Astrocyte (in vitro differentiated cells and primary cell): ENCODE measurements at regions not wholly inside any gene's neighbourhood (a gene's known extent, or its start where the extent isn't known, plus 50 kb on each side); places are given as distances from the start of the nearest gene placed in this dataset.

ENCODE experiments used
- DNase-seq: peaks from one replicate; pipeline ENCODE4 v3.0.0-alpha.2; 2010; ENCODE audit warnings: low read depth
- FAIRE-seq: peaks from 2 replicates; lab custom pipeline; 2011; peaks lifted over from hg19 to GRCh38; lab: Jason Lieb, UNC
- H2AFZ ChIP-seq: 2 replicates; pipeline ENCODE4 v1.6.0; 2012; ENCODE audit warnings: low read depth, low read length, inconsistent platforms
- H3K27ac ChIP-seq: 2 replicates; pipeline ENCODE4 v1.5.1; 2011; ENCODE audit warnings: low read depth, low read length, inconsistent platforms
- H3K27me3 ChIP-seq: 2 replicates; pipeline ENCODE4 v1.6.0; 2011; ENCODE audit warnings: low read length, inconsistent platforms; ENCODE audit not compliant: insufficient read depth
- H3K36me3 ChIP-seq: 2 replicates; pipeline ENCODE4 v1.5.1; 2011; ENCODE audit warnings: low read length, inconsistent platforms; ENCODE audit not compliant: insufficient read depth
- H3K4me1 ChIP-seq: 2 replicates; pipeline ENCODE4 v1.5.1; 2011; ENCODE audit warnings: low read length, inconsistent platforms; ENCODE audit not compliant: insufficient read depth
- H3K4me2 ChIP-seq: 2 replicates; pipeline ENCODE4 v1.6.0; 2012; ENCODE audit warnings: low read length, inconsistent platforms
- H3K4me3 ChIP-seq: 2 replicates; pipeline ENCODE4 v1.5.1; 2011; ENCODE audit warnings: low read depth, mild to moderate bottlenecking, low read length, inconsistent platforms; ENCODE audit not compliant: insufficient read depth
- H3K79me2 ChIP-seq: 2 replicates; pipeline ENCODE4 v1.6.0; 2012; ENCODE audit warnings: mild to moderate bottlenecking, low read length, inconsistent platforms; ENCODE audit not compliant: insufficient read depth
- H3K9ac ChIP-seq: 2 replicates; pipeline ENCODE4 v1.6.0; 2012; ENCODE audit warnings: mild to moderate bottlenecking, low read length, inconsistent platforms
- H3K9me3 ChIP-seq: 2 replicates; pipeline ENCODE4 v1.5.1; 2012; ENCODE audit warnings: low read depth, mild to moderate bottlenecking, low read length, inconsistent platforms; ENCODE audit not compliant: insufficient read depth
- H4K20me1 ChIP-seq: 2 replicates; pipeline ENCODE4 v1.6.0; 2012; ENCODE audit warnings: low read length, inconsistent platforms; ENCODE audit not compliant: insufficient read depth
- H3K27ac Mint-ChIP-seq: one replicate; pipeline ENCODE4 v1.8.0; 2021; ENCODE audit warnings: mild to moderate bottlenecking, mixed read lengths; ENCODE audit not compliant: unreplicated experiment
- H3K27me3 Mint-ChIP-seq: one replicate; pipeline ENCODE4 v1.8.0; 2021; ENCODE audit warnings: low read depth, mixed read lengths; ENCODE audit not compliant: unreplicated experiment
- H3K36me3 Mint-ChIP-seq: one replicate; pipeline ENCODE4 v1.8.0; 2021; ENCODE audit warnings: low read depth, mixed read lengths; ENCODE audit not compliant: unreplicated experiment
- H3K4me1 Mint-ChIP-seq: one replicate; pipeline ENCODE4 v1.8.0; 2021; ENCODE audit warnings: low read depth, mixed read lengths; ENCODE audit not compliant: unreplicated experiment
- H3K4me3 Mint-ChIP-seq: one replicate; pipeline ENCODE4 v1.8.0; 2021; ENCODE audit warnings: mild to moderate bottlenecking, moderate library complexity, mixed read lengths; ENCODE audit not compliant: unreplicated experiment
- H3K9me3 Mint-ChIP-seq: one replicate; pipeline ENCODE4 v1.8.0; 2021; ENCODE audit warnings: mild to moderate bottlenecking, mixed read lengths; ENCODE audit not compliant: unreplicated experiment
- EZH2 ChIP-seq: IDR thresholded peaks from 2 replicates; pipeline ENCODE4 v1.6.1; 2012; ENCODE audit warnings: mild to moderate bottlenecking, low read length, inconsistent platforms; ENCODE audit not compliant: insufficient read depth
- TF ChIP-seq, protein P1 (sequence below): IDR thresholded peaks from 2 replicates; pipeline ENCODE4 v1.5.1; 2011; ENCODE audit warnings: low read depth, mild to moderate bottlenecking, inconsistent platforms, low read length, moderate library complexity; ENCODE audit not compliant: insufficient read depth

GRCh38 chr5:176738637-176739250 lies 71.6 kb upstream of the UNC5A start:
- Mint-ChIP-seq H3K4me3 (no peak overlapping the region), H3K27me3 (peaks cover 54% of the 10 kb centered on the region), H3K9me3 (peaks cover 3% of the 10 kb centered on the region), H3K36me3 (no peaks in the 10 kb centered on the region), H3K4me1 (peaks cover 8% of the 10 kb centered on the region), H3K27ac (no peak overlapping the region)
- H3K27me3 ChIP-seq: peaks cover 46% of the 10 kb centered on the region
- no peak overlapping the region for H2AFZ ChIP-seq
- H3K4me3 ChIP-seq: no peak overlapping the region
- H3K79me2 ChIP-seq: no peaks in the 10 kb centered on the region
- no peaks in the 10 kb centered on the region for H4K20me1 ChIP-seq
- no peak overlapping the region for H3K9ac ChIP-seq
- H3K9me3 ChIP-seq: no peaks in the 10 kb centered on the region
- no peak for FAIRE-seq
- no peaks in the 10 kb centered on the region for H3K4me1 ChIP-seq
- H3K4me2 ChIP-seq: no peak overlapping the region
- H3K27ac ChIP-seq: no peak overlapping the region
- DNase-seq: no peak
- TF ChIP-seq, protein P1, sequence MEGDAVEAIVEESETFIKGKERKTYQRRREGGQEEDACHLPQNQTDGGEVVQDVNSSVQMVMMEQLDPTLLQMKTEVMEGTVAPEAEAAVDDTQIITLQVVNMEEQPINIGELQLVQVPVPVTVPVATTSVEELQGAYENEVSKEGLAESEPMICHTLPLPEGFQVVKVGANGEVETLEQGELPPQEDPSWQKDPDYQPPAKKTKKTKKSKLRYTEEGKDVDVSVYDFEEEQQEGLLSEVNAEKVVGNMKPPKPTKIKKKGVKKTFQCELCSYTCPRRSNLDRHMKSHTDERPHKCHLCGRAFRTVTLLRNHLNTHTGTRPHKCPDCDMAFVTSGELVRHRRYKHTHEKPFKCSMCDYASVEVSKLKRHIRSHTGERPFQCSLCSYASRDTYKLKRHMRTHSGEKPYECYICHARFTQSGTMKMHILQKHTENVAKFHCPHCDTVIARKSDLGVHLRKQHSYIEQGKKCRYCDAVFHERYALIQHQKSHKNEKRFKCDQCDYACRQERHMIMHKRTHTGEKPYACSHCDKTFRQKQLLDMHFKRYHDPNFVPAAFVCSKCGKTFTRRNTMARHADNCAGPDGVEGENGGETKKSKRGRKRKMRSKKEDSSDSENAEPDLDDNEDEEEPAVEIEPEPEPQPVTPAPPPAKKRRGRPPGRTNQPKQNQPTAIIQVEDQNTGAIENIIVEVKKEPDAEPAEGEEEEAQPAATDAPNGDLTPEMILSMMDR: no peak
- no peak for TF ChIP-seq EZH2
- no peaks in the 10 kb centered on the region for H3K36me3 ChIP-seq

DNA sequence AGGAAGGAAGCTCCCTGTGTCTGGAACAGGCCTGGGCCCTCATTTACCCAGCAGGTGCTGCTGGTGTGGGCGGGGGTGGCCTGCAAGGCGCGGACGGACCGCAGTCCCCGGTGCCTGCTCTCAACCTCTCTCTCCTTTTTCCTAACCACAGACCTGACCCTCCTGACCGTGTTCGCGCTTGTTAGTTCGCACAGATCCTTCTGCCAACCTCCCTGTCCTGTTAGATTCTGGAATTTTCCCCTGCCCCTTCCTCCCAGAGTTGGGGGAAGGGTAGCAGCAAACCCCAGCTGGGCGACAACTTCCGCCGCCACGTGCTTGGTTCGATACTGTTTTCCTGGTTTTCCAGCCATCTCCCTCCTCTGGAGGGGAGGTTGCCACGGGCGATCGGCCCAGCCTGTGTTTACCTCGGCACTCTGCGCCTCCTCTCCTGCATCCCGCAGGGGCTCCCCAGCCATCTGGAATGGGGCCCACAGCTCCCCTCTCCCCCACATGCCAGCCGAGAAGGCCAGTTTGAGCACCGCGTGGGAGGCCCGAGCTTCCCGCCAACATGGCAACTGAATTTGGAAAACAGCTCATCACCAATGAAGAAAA lies 70.8 kb upstream of the UNC5A start:
- Histone ChIP-seq H3K79me2 (no peaks in the 10 kb centered on the region), H3K27ac (no peak overlapping the region), H3K4me3 (no peak overlapping the region), H3K4me1 (no peaks in the 10 kb centered on the region), H3K27me3 (peaks cover 54% of the 10 kb centered on the region), H3K36me3 (no peaks in the 10 kb centered on the region), H2AFZ (no peak overlapping the region), H4K20me1 (peaks cover 4% of the 10 kb centered on the region), H3K9ac (no peak overlapping the region), H3K9me3 (no peaks in the 10 kb centered on the region), H3K4me2 (no peak overlapping the region)
- H3K4me3 Mint-ChIP-seq: no peak overlapping the region
- peaks cover 62% of the 10 kb centered on the region for H3K27me3 Mint-ChIP-seq
- H3K9me3 Mint-ChIP-seq: peaks cover 3% of the 10 kb centered on the region
- TF ChIP-seq, protein P1: no peak
- peak; percentile 22 for TF ChIP-seq EZH2
- H3K36me3 Mint-ChIP-seq: no peaks in the 10 kb centered on the region
- no peak for FAIRE-seq
- no peak overlapping the region for H3K27ac Mint-ChIP-seq
- DNase-seq: no peak
- peaks cover 8% of the 10 kb centered on the region for H3K4me1 Mint-ChIP-seq

- DNase-seq: no peak
- H3K36me3 Mint-ChIP-seq: no peaks in the 10 kb centered on the region
- no peak overlapping the region for H3K27ac Mint-ChIP-seq
- Histone ChIP-seq H3K4me3 (no peak overlapping the region), H3K9me3 (no peaks in the 10 kb centered on the region), H3K36me3 (no peaks in the 10 kb centered on the region), H3K9ac (no peak overlapping the region), H3K4me1 (no peaks in the 10 kb centered on the region), H2AFZ (no peak overlapping the region), H3K4me2 (no peak overlapping the region), H4K20me1 (peaks cover 5% of the 10 kb centered on the region), H3K79me2 (no peaks in the 10 kb centered on the region), H3K27ac (no peak overlapping the region), H3K27me3 (peaks cover 60% of the 10 kb centered on the region)
- no peak for TF ChIP-seq EZH2
- TF ChIP-seq, protein P1: no peak
- peaks cover 8% of the 10 kb centered on the region for H3K4me1 Mint-ChIP-seq
- H3K27me3 Mint-ChIP-seq: peaks cover 67% of the 10 kb centered on the region
- H3K9me3 Mint-ChIP-seq: peaks cover 3% of the 10 kb centered on the region
- no peak overlapping the region for H3K4me3 Mint-ChIP-seq
- FAIRE-seq: no peak
These were observed 70.1 kb upstream of the UNC5A start for GRCh38 chr5:176740131-176740701.
